ENCODE measurements at regions not wholly inside any gene's neighbourhood (a gene's known extent, or its start where the extent isn't known, plus 50 kb on each side); places are given as distances from the start of the nearest gene placed in this dataset.

- TF ChIP-seq EZH2 (IDR thresholded peaks at IDR 0.05; ENCODE audit: borderline replicate concordance, low read depth, low read length, poor library complexity, severe bottlenecking): no peak
- TF ChIP-seq, protein P1, sequence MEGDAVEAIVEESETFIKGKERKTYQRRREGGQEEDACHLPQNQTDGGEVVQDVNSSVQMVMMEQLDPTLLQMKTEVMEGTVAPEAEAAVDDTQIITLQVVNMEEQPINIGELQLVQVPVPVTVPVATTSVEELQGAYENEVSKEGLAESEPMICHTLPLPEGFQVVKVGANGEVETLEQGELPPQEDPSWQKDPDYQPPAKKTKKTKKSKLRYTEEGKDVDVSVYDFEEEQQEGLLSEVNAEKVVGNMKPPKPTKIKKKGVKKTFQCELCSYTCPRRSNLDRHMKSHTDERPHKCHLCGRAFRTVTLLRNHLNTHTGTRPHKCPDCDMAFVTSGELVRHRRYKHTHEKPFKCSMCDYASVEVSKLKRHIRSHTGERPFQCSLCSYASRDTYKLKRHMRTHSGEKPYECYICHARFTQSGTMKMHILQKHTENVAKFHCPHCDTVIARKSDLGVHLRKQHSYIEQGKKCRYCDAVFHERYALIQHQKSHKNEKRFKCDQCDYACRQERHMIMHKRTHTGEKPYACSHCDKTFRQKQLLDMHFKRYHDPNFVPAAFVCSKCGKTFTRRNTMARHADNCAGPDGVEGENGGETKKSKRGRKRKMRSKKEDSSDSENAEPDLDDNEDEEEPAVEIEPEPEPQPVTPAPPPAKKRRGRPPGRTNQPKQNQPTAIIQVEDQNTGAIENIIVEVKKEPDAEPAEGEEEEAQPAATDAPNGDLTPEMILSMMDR (conservative IDR thresholded peaks at IDR 0.05; ENCODE audit: low read depth, low read length): no peak
These were observed 356.8 kb downstream of the CCSER2 start for GRCh38 chr10:84685047-84685660.
